ENCODE measurements at regions not wholly inside any gene's neighbourhood (a gene's known extent, or its start where the extent isn't known, plus 50 kb on each side); places are given as distances from the start of the nearest gene placed in this dataset.

- TF ChIP-seq MYC (IDR thresholded peaks at IDR 0.05; ENCODE audit: borderline replicate concordance, low read length): no peak
- TF ChIP-seq, protein P1, sequence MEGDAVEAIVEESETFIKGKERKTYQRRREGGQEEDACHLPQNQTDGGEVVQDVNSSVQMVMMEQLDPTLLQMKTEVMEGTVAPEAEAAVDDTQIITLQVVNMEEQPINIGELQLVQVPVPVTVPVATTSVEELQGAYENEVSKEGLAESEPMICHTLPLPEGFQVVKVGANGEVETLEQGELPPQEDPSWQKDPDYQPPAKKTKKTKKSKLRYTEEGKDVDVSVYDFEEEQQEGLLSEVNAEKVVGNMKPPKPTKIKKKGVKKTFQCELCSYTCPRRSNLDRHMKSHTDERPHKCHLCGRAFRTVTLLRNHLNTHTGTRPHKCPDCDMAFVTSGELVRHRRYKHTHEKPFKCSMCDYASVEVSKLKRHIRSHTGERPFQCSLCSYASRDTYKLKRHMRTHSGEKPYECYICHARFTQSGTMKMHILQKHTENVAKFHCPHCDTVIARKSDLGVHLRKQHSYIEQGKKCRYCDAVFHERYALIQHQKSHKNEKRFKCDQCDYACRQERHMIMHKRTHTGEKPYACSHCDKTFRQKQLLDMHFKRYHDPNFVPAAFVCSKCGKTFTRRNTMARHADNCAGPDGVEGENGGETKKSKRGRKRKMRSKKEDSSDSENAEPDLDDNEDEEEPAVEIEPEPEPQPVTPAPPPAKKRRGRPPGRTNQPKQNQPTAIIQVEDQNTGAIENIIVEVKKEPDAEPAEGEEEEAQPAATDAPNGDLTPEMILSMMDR (IDR thresholded peaks at IDR 0.05): no peak
- TF ChIP-seq, protein P2, sequence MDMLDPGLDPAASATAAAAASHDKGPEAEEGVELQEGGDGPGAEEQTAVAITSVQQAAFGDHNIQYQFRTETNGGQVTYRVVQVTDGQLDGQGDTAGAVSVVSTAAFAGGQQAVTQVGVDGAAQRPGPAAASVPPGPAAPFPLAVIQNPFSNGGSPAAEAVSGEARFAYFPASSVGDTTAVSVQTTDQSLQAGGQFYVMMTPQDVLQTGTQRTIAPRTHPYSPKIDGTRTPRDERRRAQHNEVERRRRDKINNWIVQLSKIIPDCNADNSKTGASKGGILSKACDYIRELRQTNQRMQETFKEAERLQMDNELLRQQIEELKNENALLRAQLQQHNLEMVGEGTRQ (IDR thresholded peaks at IDR 0.05): no peak
- no peak for TF ChIP-seq EHMT2 (IDR thresholded peaks at IDR 0.05; ENCODE audit: low read depth)
- no peak for TF ChIP-seq CHD2 (IDR thresholded peaks at IDR 0.05; ENCODE audit: low read length, partially characterized antibody)
- no peak for TF ChIP-seq CBX8 (IDR thresholded peaks at IDR 0.05)
- no peak for TF ChIP-seq ZFP36 (IDR thresholded peaks at IDR 0.05; ENCODE audit: borderline replicate concordance, partially characterized antibody)
Observed at GRCh38 chr20:22757424-22758183, 173.2 kb upstream of the FOXA2 start.
